ENCODE measurements at regions not wholly inside any gene's neighbourhood (a gene's known extent, or its start where the extent isn't known, plus 50 kb on each side); places are given as distances from the start of the nearest gene placed in this dataset.

DNA sequence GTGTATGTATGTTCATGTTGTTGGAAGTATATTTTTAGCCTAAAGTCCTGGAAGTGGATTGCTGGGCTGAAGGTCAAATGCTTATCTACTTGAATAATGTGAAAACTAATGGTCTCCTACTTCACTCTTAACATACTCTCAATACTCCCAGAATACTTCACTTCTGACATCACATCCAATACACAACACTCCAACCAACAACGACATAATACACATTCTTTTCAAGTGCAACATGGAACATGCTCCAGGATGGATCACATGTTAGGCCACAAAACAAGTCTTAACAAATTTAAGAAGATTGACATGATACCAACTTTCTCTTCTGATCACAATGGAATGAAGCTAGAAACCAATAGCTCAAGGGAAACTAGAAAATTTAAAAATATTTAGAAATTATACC lies 126.9 kb upstream of the ADCY1 start:
- Histone ChIP-seq H3K36me3 (ENCODE audit: control insufficient read depth, insufficient read depth, low read length) (no peaks in the 10 kb centered on the region), H3K4ac (ENCODE audit: low read depth, low read length) (no peak overlapping the region), H3K14ac (replicated peaks; ENCODE audit: low read depth, low read length) (no peak overlapping the region), H2BK5ac (ENCODE audit: low read depth, low read length, poor library complexity, severe bottlenecking) (no peak overlapping the region), H3K27ac (ENCODE audit: insufficient read depth, low read length) (no peak overlapping the region), H3K18ac (ENCODE audit: low read depth, low read length) (no peak overlapping the region), H4K20me1 (ENCODE audit: insufficient read depth, low read length) (no peaks in the 10 kb centered on the region), H3K4me2 (ENCODE audit: low read depth, low read length) (no peak overlapping the region), H2BK15ac (ENCODE audit: low read depth, low read length) (no peak overlapping the region), H3K9me3 (ENCODE audit: control insufficient read depth, insufficient read depth, low read length) (no peaks in the 10 kb centered on the region), H4K5ac (ENCODE audit: low read depth, low read length) (no peak overlapping the region), H3K56ac (ENCODE audit: extremely low read depth, insufficient read depth, low read length) (no peak overlapping the region), H3K9ac (ENCODE audit: low read depth, low read length) (no peak overlapping the region), H3K27me3 (ENCODE audit: control insufficient read depth, insufficient read depth, low read length) (no peaks in the 10 kb centered on the region; the same call in 1 of the 2 replicates), H3K23ac (ENCODE audit: low read depth, low read length) (no peak overlapping the region), H3K79me1 (ENCODE audit: low read depth in 1 of 2, low read length in 2 of 2) (no peaks in the 10 kb centered on the region), H2BK120ac (ENCODE audit: low read depth, low read length) (no peak overlapping the region), H4K91ac (ENCODE audit: insufficient read depth, low read depth, low read length) (no peak overlapping the region), H3K9me1 (ENCODE audit: insufficient read depth, low read length) (no peaks in the 10 kb centered on the region), H3K4me1 (ENCODE audit: control insufficient read depth, insufficient read depth, low read length) (no peaks in the 10 kb centered on the region), H4K8ac (ENCODE audit: low read depth in 2 of 2, low read length in 2 of 2) (no peak overlapping the region), H3K4me3 (ENCODE audit: insufficient read depth, low read depth, low read length) (no peak overlapping the region), H2AK9ac (replicated peaks; ENCODE audit: low read depth, low read length, poor library complexity) (no peak overlapping the region), H2AFZ (replicated peaks; ENCODE audit: low read length, poor library complexity) (no peak overlapping the region), H2AK5ac (ENCODE audit: low read depth, low read length) (no peak overlapping the region), H2BK20ac (ENCODE audit: low read depth, low read length) (no peak overlapping the region)
- DNase-seq (no peak), ATAC-seq (ENCODE audit: low read depth) (no peak)
- CTCF ChIA-PET: no interaction called here
- intact Hi-C loops (cut with micrococcal nuclease) (no loop called here), dilution Hi-C loops (cut with HindIII; ENCODE audit: low sequenced_read_pairs, unreplicated experiment) (no loop called here), in situ Hi-C loops (cut with MboI; ENCODE audit: low sequenced_read_pairs) (no loop called here)
- POLR2A ChIA-PET (ENCODE audit: unreplicated experiment): no interaction called here
- 80% methylated on average over 1 of the region's 1 CpG; no CpG with 5 or more reads in 1 of the 2 experiments for WGBS, 2 experiments (ENCODE audit: extremely low coverage in 2 of 2, insufficient read length in 1 of 2)
- no TSS peak for BruUV-seq (replicated peaks)
- no peak for TF ChIP-seq MAFK (IDR thresholded peaks at IDR 0.05; ENCODE audit: low read depth, low read length)
- TF ChIP-seq, protein P1, sequence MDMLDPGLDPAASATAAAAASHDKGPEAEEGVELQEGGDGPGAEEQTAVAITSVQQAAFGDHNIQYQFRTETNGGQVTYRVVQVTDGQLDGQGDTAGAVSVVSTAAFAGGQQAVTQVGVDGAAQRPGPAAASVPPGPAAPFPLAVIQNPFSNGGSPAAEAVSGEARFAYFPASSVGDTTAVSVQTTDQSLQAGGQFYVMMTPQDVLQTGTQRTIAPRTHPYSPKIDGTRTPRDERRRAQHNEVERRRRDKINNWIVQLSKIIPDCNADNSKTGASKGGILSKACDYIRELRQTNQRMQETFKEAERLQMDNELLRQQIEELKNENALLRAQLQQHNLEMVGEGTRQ (IDR thresholded peaks at IDR 0.05; ENCODE audit: low read depth, low read length): no peak
- no peak for TF ChIP-seq MXI1 (IDR thresholded peaks at IDR 0.05; ENCODE audit: borderline replicate concordance, low read depth, low read length)
- TF ChIP-seq, protein P2, sequence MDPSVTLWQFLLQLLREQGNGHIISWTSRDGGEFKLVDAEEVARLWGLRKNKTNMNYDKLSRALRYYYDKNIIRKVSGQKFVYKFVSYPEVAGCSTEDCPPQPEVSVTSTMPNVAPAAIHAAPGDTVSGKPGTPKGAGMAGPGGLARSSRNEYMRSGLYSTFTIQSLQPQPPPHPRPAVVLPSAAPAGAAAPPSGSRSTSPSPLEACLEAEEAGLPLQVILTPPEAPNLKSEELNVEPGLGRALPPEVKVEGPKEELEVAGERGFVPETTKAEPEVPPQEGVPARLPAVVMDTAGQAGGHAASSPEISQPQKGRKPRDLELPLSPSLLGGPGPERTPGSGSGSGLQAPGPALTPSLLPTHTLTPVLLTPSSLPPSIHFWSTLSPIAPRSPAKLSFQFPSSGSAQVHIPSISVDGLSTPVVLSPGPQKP (IDR thresholded peaks at IDR 0.05; ENCODE audit: borderline replicate concordance, low read depth, low read length): no peak
- TF ChIP-seq RFX5 (IDR thresholded peaks at IDR 0.05; ENCODE audit: low read depth, low read length): no peak
- TF ChIP-seq RCOR1 (IDR thresholded peaks at IDR 0.05; ENCODE audit: insufficient replicate concordance, low read length): no peak
- TF ChIP-seq RAD21 (IDR thresholded peaks at IDR 0.05; ENCODE audit: low read length): no peak
- TF ChIP-seq POLR2A (IDR thresholded peaks at IDR 0.05; ENCODE audit: low read depth, low read length): no peak
- TF ChIP-seq BHLHE40 (IDR thresholded peaks at IDR 0.05; ENCODE audit: low read depth, low read length): no peak
- TF ChIP-seq, protein P3, sequence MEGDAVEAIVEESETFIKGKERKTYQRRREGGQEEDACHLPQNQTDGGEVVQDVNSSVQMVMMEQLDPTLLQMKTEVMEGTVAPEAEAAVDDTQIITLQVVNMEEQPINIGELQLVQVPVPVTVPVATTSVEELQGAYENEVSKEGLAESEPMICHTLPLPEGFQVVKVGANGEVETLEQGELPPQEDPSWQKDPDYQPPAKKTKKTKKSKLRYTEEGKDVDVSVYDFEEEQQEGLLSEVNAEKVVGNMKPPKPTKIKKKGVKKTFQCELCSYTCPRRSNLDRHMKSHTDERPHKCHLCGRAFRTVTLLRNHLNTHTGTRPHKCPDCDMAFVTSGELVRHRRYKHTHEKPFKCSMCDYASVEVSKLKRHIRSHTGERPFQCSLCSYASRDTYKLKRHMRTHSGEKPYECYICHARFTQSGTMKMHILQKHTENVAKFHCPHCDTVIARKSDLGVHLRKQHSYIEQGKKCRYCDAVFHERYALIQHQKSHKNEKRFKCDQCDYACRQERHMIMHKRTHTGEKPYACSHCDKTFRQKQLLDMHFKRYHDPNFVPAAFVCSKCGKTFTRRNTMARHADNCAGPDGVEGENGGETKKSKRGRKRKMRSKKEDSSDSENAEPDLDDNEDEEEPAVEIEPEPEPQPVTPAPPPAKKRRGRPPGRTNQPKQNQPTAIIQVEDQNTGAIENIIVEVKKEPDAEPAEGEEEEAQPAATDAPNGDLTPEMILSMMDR (conservative IDR thresholded peaks at IDR 0.05; ENCODE audit: low read depth, low read length): no peak
- no peak for TF ChIP-seq SMC3 (IDR thresholded peaks at IDR 0.05; ENCODE audit: low read depth, low read length)
- no peak for TF ChIP-seq NFE2L2 (IDR thresholded peaks at IDR 0.05; ENCODE audit: low read depth, low read length)
- TF ChIP-seq CEBPB (IDR thresholded peaks at IDR 0.05; ENCODE audit: low read depth, low read length): no peak
- TF ChIP-seq FOS (IDR thresholded peaks at IDR 0.05; ENCODE audit: low read depth, low read length): no peak
- TF ChIP-seq MAZ (IDR thresholded peaks at IDR 0.05; ENCODE audit: borderline replicate concordance, low read depth, low read length): no peak
